H9 (cell line): ENCODE measurements at regions not wholly inside any gene's neighbourhood (a gene's known extent, or its start where the extent isn't known, plus 50 kb on each side); places are given as distances from the start of the nearest gene placed in this dataset.

ENCODE experiments used
- DNase-seq: peaks from one replicate; pipeline ENCODE4 v3.0.0-alpha.2; 2017
- H2AFZ ChIP-seq: one replicate; pipeline ENCODE4 v1.6.1; 2013; ENCODE audit warnings: mild to moderate bottlenecking, low read length, control low read depth, moderate library complexity
- H2AK5ac ChIP-seq: 2 replicates; pipeline ENCODE4 v1.6.1; 2013; ENCODE audit warnings: low read length, control low read depth, mixed read lengths; ENCODE audit not compliant: insufficient read length
- H2BK120ac ChIP-seq: one replicate; pipeline ENCODE4 v1.6.1; 2013; ENCODE audit warnings: low read depth, mild to moderate bottlenecking, low read length, control low read depth, inconsistent platforms; ENCODE audit not compliant: poor library complexity, severe bottlenecking
- H2BK12ac ChIP-seq: 2 replicates; pipeline ENCODE4 v1.6.1; 2013; ENCODE audit warnings: low read length, control low read depth, mixed read lengths, low read depth; ENCODE audit not compliant: insufficient read length
- H2BK15ac ChIP-seq: 2 replicates; pipeline ENCODE4 v1.6.1; 2013; ENCODE audit warnings: low read depth, low read length, control low read depth
- H2BK20ac ChIP-seq: one replicate; pipeline ENCODE4 v1.6.1; 2013; ENCODE audit warnings: low read depth, mild to moderate bottlenecking, low read length, control low read depth, inconsistent platforms; ENCODE audit not compliant: poor library complexity, severe bottlenecking
- H2BK5ac ChIP-seq: 2 replicates; pipeline ENCODE4 v1.6.1; 2013; ENCODE audit warnings: low read length, control low read depth, mixed read lengths; ENCODE audit not compliant: insufficient read length
- H3K14ac ChIP-seq: 2 replicates; pipeline ENCODE4 v1.6.1; 2013; ENCODE audit warnings: low read length, control low read depth; ENCODE audit not compliant: insufficient read depth
- H3K18ac ChIP-seq: 2 replicates; pipeline ENCODE4 v1.6.1; 2013; ENCODE audit warnings: low read depth, mild to moderate bottlenecking, mixed read lengths, low read length, control low read depth; ENCODE audit not compliant: insufficient read length
- H3K23ac ChIP-seq: 2 replicates; pipeline ENCODE4 v1.6.1; 2013; ENCODE audit warnings: low read length, control low read depth, mixed read lengths, low read depth; ENCODE audit not compliant: insufficient read length
- H3K23me2 ChIP-seq: 2 replicates; pipeline ENCODE4 v1.6.1; 2013; ENCODE audit warnings: low read depth, mild to moderate bottlenecking, mixed read lengths, low read length, control low read depth; ENCODE audit not compliant: insufficient read length, poor library complexity, severe bottlenecking
- H3K27ac ChIP-seq: 2 replicates; pipeline ENCODE4 v1.5.1; 2013; ENCODE audit warnings: low read length, control low read depth, mixed read lengths, low read depth; ENCODE audit not compliant: insufficient read length
- H3K27me3 ChIP-seq: 2 replicates; pipeline ENCODE4 v1.6.1; 2013; ENCODE audit warnings: low read length, control low read depth, inconsistent platforms; ENCODE audit not compliant: insufficient read depth
- H3K4ac ChIP-seq: 2 replicates; pipeline ENCODE4 v1.6.1; 2013; ENCODE audit warnings: low read depth, mild to moderate bottlenecking, control low read depth, inconsistent platforms, low read length, moderate library complexity
- H3K4me1 ChIP-seq: 2 replicates; pipeline ENCODE4 v1.6.1; 2013; ENCODE audit warnings: low read length, control low read depth, inconsistent platforms; ENCODE audit not compliant: insufficient read depth
- H3K4me2 ChIP-seq: 2 replicates; pipeline ENCODE4 v1.6.1; 2013; ENCODE audit warnings: low read length, control low read depth, mixed read lengths; ENCODE audit not compliant: insufficient read length, insufficient read depth
- H3K56ac ChIP-seq: 2 replicates; pipeline ENCODE4 v1.6.1; 2013; ENCODE audit warnings: low read depth, mild to moderate bottlenecking, mixed read lengths, low read length, control low read depth; ENCODE audit not compliant: insufficient read length
- H3K79me1 ChIP-seq: 2 replicates; pipeline ENCODE4 v1.6.1; 2013; ENCODE audit warnings: low read depth, mild to moderate bottlenecking, moderate library complexity, low read length, control low read depth, inconsistent platforms; ENCODE audit not compliant: insufficient read depth, poor library complexity, severe bottlenecking
- H3K79me2 ChIP-seq: 2 replicates; pipeline ENCODE4 v1.6.1; 2013; ENCODE audit warnings: low read length, control low read depth, inconsistent platforms; ENCODE audit not compliant: insufficient read depth
- H3K9ac ChIP-seq: 2 replicates; pipeline ENCODE4 v1.6.1; 2013; ENCODE audit warnings: low read length, control low read depth, mixed read lengths; ENCODE audit not compliant: insufficient read length; ENCODE audit errors: extremely low read depth
- H3K9me3 ChIP-seq: one replicate; pipeline ENCODE4 v1.6.1; 2013; ENCODE audit warnings: low read depth, low read length, inconsistent platforms; ENCODE audit not compliant: control insufficient read depth
- H3T11ph ChIP-seq: one replicate; pipeline ENCODE4 v1.6.1; 2013; ENCODE audit warnings: mild to moderate bottlenecking, low read length, control low read depth, inconsistent platforms
- H4K20me1 ChIP-seq: one replicate; pipeline ENCODE4 v1.6.1; 2013; ENCODE audit not compliant: control insufficient read depth, insufficient read length, insufficient read depth
- H4K5ac ChIP-seq: 2 replicates; pipeline ENCODE4 v1.6.1; 2013; ENCODE audit warnings: low read depth, mild to moderate bottlenecking, mixed read lengths, low read length, control low read depth; ENCODE audit not compliant: insufficient read length
- H4K8ac ChIP-seq: replicated peaks from 2 replicates; pipeline ENCODE4 v1.6.1; 2013; ENCODE audit warnings: low read length, control low read depth, mixed read lengths, low read depth; ENCODE audit not compliant: insufficient read length
- H4K91ac ChIP-seq: 2 replicates; pipeline ENCODE4 v1.6.1; 2013; ENCODE audit warnings: low read depth, mild to moderate bottlenecking, moderate library complexity, mixed read lengths, low read length, control low read depth; ENCODE audit not compliant: insufficient read length
- H3K27ac Mint-ChIP-seq, 3 experiments: 2 replicates in 2 of 3; 3 replicates in 1 of 3; pipeline ENCODE4 v1.8.0; 2020 to 2021; ENCODE audit warnings: mixed read lengths in 3 of 3, mild to moderate bottlenecking in 1 of 3, moderate library complexity in 1 of 3
- H3K27me3 Mint-ChIP-seq: 2 replicates; pipeline ENCODE4 v1.8.0; 2021; ENCODE audit warnings: low read depth, mild to moderate bottlenecking, moderate library complexity, mixed read lengths
- H3K36me3 Mint-ChIP-seq, 3 experiments: 2 replicates in 2 of 3; 3 replicates in 1 of 3; pipeline ENCODE4 v1.8.0; 2020 to 2021; ENCODE audit warnings: low read depth in 3 of 3, mixed read lengths in 3 of 3; ENCODE audit not compliant: insufficient read depth in 1 of 3
- H3K4me1 Mint-ChIP-seq, 2 experiments: 2 replicates each; pipeline ENCODE4 v1.8.0; 2020; ENCODE audit warnings: mixed read lengths in 2 of 2
- H3K4me3 Mint-ChIP-seq, 2 experiments: 2 replicates in 1 of 2; 3 replicates in 1 of 2; pipeline ENCODE4 v1.8.0; 2020 to 2021; ENCODE audit warnings: mild to moderate bottlenecking in 2 of 2, mixed read lengths in 2 of 2, moderate library complexity in 1 of 2
- H3K9me3 Mint-ChIP-seq, 2 experiments: 2 replicates in 1 of 2; 3 replicates in 1 of 2; pipeline ENCODE4 v1.8.0; 2020; ENCODE audit warnings: mild to moderate bottlenecking in 2 of 2, mixed read lengths in 2 of 2, moderate library complexity in 1 of 2
- CTCF ChIP-seq: fragments of 200-600 bp; sonication (generic); conservative IDR thresholded peaks from 3 replicates; pipeline ENCODE4 v1.8.0; 2021; ENCODE audit warnings: antibody characterized with exemption, mild to moderate bottlenecking
- WGBS: extraction: QIAGEN DNeasy Blood & Tissue Kit; methylation state at CpG from one replicate; pipeline ENCODE4 v1.1.7; 2013; ENCODE audit warnings: missing lambda C conversion rate, low lambda C conversion rate, mixed read lengths; ENCODE audit not compliant: insufficient read length; ENCODE audit errors: extremely low coverage; 5-methylcytosine and 5-hydroxymethylcytosine counted together

GRCh38 chr16:47956916-47957315 is 198.9 kb downstream of the ABCC12 start:
- H3K56ac ChIP-seq = no peak overlapping the region
- H2BK12ac ChIP-seq = no peak overlapping the region
- no peak overlapping the region for H2BK20ac ChIP-seq
- H3K4ac ChIP-seq = no peak overlapping the region
- H2BK5ac ChIP-seq = no peak overlapping the region
- Mint-ChIP-seq H3K27me3 (no peaks in the 10 kb centered on the region; the same call in 1 of the 2 replicates), H3K4me3 (no peak overlapping the region), H3K4me1 (peaks cover 24 to 26% of the 10 kb centered on the region in 2 experiments), H3K9me3 (no peaks in the 10 kb centered on the region; a peak in 1 of 5 replicates), H3K27ac (no peak overlapping the region), H3K36me3 (no peaks in the 10 kb centered on the region)
- H4K5ac ChIP-seq = no peak overlapping the region
- TF ChIP-seq CTCF = no peak
- H2AK5ac ChIP-seq = no peak overlapping the region
- no peak overlapping the region for H4K91ac ChIP-seq
- no peaks in the 10 kb centered on the region for H3K79me1 ChIP-seq
- no peaks in the 10 kb centered on the region for H3K4me1 ChIP-seq
- H4K8ac ChIP-seq = no peak overlapping the region
- H4K20me1 ChIP-seq = no peaks in the 10 kb centered on the region
- no peak overlapping the region for H3K9ac ChIP-seq
- no peak overlapping the region for H3K18ac ChIP-seq
- H3K79me2 ChIP-seq = no peaks in the 10 kb centered on the region
- no peak overlapping the region for H3K27ac ChIP-seq
- no CpG with 5 or more reads among the region's 2 CpGs for WGBS
- no peaks in the 10 kb centered on the region for H3K27me3 ChIP-seq
- H2BK15ac ChIP-seq = no peak overlapping the region
- H3K23ac ChIP-seq = no peak overlapping the region
- no peak overlapping the region for H3T11ph ChIP-seq
- no peaks in the 10 kb centered on the region for H3K9me3 ChIP-seq
- H3K4me2 ChIP-seq = no peak overlapping the region
- H3K14ac ChIP-seq = no peak overlapping the region
- H2BK120ac ChIP-seq = no peak overlapping the region
- no peak overlapping the region for H2AFZ ChIP-seq
- H3K23me2 ChIP-seq = no peaks in the 10 kb centered on the region
- DNase-seq = no peak
